ENCODE measurements at regions not wholly inside any gene's neighbourhood (a gene's known extent, or its start where the extent isn't known, plus 50 kb on each side); places are given as distances from the start of the nearest gene placed in this dataset.

DNA sequence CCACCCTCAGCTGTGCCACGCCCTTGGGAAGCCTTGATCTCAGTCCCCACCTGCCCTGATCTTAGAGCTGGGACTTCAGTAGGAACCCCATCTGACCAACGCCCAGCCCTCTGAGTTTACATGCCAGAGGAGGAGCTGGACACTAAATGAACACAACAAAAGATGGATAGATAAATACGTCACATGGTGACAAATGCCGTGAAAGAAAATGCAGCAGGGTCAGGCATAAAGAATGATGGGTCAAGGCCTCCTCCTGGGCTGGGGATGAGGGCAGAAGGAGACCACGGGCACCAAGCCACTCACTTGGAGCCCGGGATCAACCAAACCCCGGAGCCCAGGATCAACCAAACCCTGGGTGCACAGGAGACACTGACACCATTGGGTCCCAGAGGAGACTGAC, 354.9 kb downstream of the C16orf95 start:
- Histone ChIP-seq H2AK5ac (ENCODE audit: low read length, severe bottlenecking) (no peak overlapping the region), H3K79me1 (replicated peaks; ENCODE audit: low read length, poor library complexity, severe bottlenecking) (no peaks in the 10 kb centered on the region), H3K18ac (ENCODE audit: low read depth in 1 of 2, low read length in 2 of 2) (no peak overlapping the region), H2BK5ac (ENCODE audit: low read depth, low read length, poor library complexity, severe bottlenecking) (no peak overlapping the region), H3K36me3 (ENCODE audit: control insufficient read depth in 1 of 2, insufficient read depth in 2 of 2, low read depth in 1 of 2, low read length in 2 of 2) (no peaks in the 10 kb centered on the region), H3K27me3 (ENCODE audit: control insufficient read depth in 1 of 2, insufficient read depth in 1 of 2, low read length in 2 of 2) (peaks cover 6 to 96% of the 10 kb centered on the region in 2 experiments), H2BK12ac (ENCODE audit: low read length in 2 of 2) (no peak overlapping the region), H4K8ac (ENCODE audit: low read length) (no peak overlapping the region), H3K4me2 (ENCODE audit: low read length, poor library complexity, severe bottlenecking) (no peak overlapping the region), H3K4me3 (ENCODE audit: insufficient read depth in 1 of 2, low read depth in 1 of 2, low read length in 2 of 2) (no peak overlapping the region), H3K4me1 (ENCODE audit: control insufficient read depth, insufficient read depth, low read depth, low read length) (peaks cover 13% of the 10 kb centered on the region), H4K91ac (ENCODE audit: low read length) (no peak overlapping the region), H2BK120ac (ENCODE audit: low read depth, low read length) (no peak overlapping the region), H2BK15ac (ENCODE audit: low read depth, poor library complexity, severe bottlenecking) (no peak overlapping the region), H3K27ac (ENCODE audit: low read length, poor library complexity, severe bottlenecking) (no peak overlapping the region), H3K14ac (ENCODE audit: low read length in 2 of 2) (no peak overlapping the region), H3K9ac (ENCODE audit: low read length) (no peak overlapping the region), H2AFZ (ENCODE audit: low read depth, low read length) (no peak overlapping the region), H3K23ac (ENCODE audit: low read length in 2 of 2) (no peak overlapping the region), H3K9me3 (ENCODE audit: control insufficient read depth, low read length) (no peaks in the 10 kb centered on the region), H3K4ac (ENCODE audit: low read depth in 1 of 2, low read length in 2 of 2) (no peak overlapping the region)
- 91% methylated on average over 7 of the region's 7 CpGs for WGBS
- DNase-seq, result no peak

DNA sequence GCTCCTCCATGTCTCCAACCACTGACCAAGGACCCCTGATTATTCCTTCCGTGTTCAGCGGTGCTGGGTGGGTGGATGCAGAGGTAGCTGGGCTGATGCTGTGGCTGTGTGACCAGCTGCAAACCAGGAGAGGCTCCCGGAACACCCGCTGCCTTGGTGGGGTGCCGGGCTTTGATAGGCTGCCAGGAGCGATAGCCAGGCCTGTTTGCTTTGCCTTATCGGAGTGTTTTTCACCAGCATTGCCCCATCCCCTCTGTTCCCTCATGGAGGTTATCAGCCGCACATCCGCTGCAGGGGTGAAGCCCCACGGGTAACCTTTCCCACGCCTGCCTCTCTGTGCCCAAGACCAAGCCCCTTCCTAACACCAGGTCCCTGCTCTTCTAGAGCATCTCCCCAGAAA, 354.3 kb downstream of the C16orf95 start:
- 96% methylated on average over 11 of the region's 11 CpGs for WGBS
- H3K4me2 ChIP-seq (ENCODE audit: low read length, poor library complexity, severe bottlenecking), result no peak overlapping the region
- no peak overlapping the region for H3K27ac ChIP-seq (ENCODE audit: low read length, poor library complexity, severe bottlenecking)
- H3K9me3 ChIP-seq (ENCODE audit: control insufficient read depth, low read length), result no peaks in the 10 kb centered on the region
- no peak overlapping the region for H3K14ac ChIP-seq (ENCODE audit: low read length in 2 of 2)
- H2BK5ac ChIP-seq (ENCODE audit: low read depth, low read length, poor library complexity, severe bottlenecking), result no peak overlapping the region
- H2BK12ac ChIP-seq (ENCODE audit: low read length in 2 of 2), result no peak overlapping the region
- no peaks in the 10 kb centered on the region for H3K36me3 ChIP-seq (ENCODE audit: control insufficient read depth in 1 of 2, insufficient read depth in 2 of 2, low read depth in 1 of 2, low read length in 2 of 2)
- peaks cover 6 to 95% of the 10 kb centered on the region in 2 experiments for H3K27me3 ChIP-seq (ENCODE audit: control insufficient read depth in 1 of 2, insufficient read depth in 1 of 2, low read length in 2 of 2)
- H2AFZ ChIP-seq (ENCODE audit: low read depth, low read length), result no peak overlapping the region
- DNase-seq, result no peak
- H2AK5ac ChIP-seq (ENCODE audit: low read length, severe bottlenecking), result no peak overlapping the region
- H3K79me1 ChIP-seq (replicated peaks; ENCODE audit: low read length, poor library complexity, severe bottlenecking), result no peaks in the 10 kb centered on the region
- H4K8ac ChIP-seq (ENCODE audit: low read length), result no peak overlapping the region
- peaks cover 13% of the 10 kb centered on the region for H3K4me1 ChIP-seq (ENCODE audit: control insufficient read depth, insufficient read depth, low read depth, low read length)
- no peak overlapping the region for H3K4me3 ChIP-seq (ENCODE audit: insufficient read depth in 1 of 2, low read depth in 1 of 2, low read length in 2 of 2)
- no peak overlapping the region for H3K9ac ChIP-seq (ENCODE audit: low read length)
- H3K18ac ChIP-seq (ENCODE audit: low read depth in 1 of 2, low read length in 2 of 2), result no peak overlapping the region
- no peak overlapping the region for H2BK120ac ChIP-seq (ENCODE audit: low read depth, low read length)
- H3K23ac ChIP-seq (ENCODE audit: low read length in 2 of 2), result no peak overlapping the region
- H3K4ac ChIP-seq (ENCODE audit: low read depth in 1 of 2, low read length in 2 of 2), result no peak overlapping the region
- H4K91ac ChIP-seq (ENCODE audit: low read length), result peak overlapping the region; percentile 43
- H2BK15ac ChIP-seq (ENCODE audit: low read depth, poor library complexity, severe bottlenecking), result no peak overlapping the region

- WGBS, result 85% methylated on average over 25 of the region's 25 CpGs
- no peak overlapping the region for H3K4me3 ChIP-seq (ENCODE audit: insufficient read depth in 1 of 2, low read depth in 1 of 2, low read length in 2 of 2)
- no peak overlapping the region for H2BK5ac ChIP-seq (ENCODE audit: low read depth, low read length, poor library complexity, severe bottlenecking)
- H2BK12ac ChIP-seq (ENCODE audit: low read length in 2 of 2), result no peak overlapping the region
- H2BK120ac ChIP-seq (ENCODE audit: low read depth, low read length), result no peak overlapping the region
- no peaks in the 10 kb centered on the region for H3K9me3 ChIP-seq (ENCODE audit: control insufficient read depth, low read length)
- no peak overlapping the region for H3K14ac ChIP-seq (ENCODE audit: low read length in 2 of 2)
- no peak overlapping the region for H3K27ac ChIP-seq (ENCODE audit: low read length, poor library complexity, severe bottlenecking)
- H3K4ac ChIP-seq (ENCODE audit: low read depth in 1 of 2, low read length in 2 of 2), result no peak overlapping the region
- H3K4me1 ChIP-seq (ENCODE audit: control insufficient read depth, insufficient read depth, low read depth, low read length), result peaks cover 8% of the 10 kb centered on the region
- H3K79me1 ChIP-seq (replicated peaks; ENCODE audit: low read length, poor library complexity, severe bottlenecking), result no peaks in the 10 kb centered on the region
- H2AFZ ChIP-seq (ENCODE audit: low read depth, low read length), result no peak overlapping the region
- no peak overlapping the region for H3K4me2 ChIP-seq (ENCODE audit: low read length, poor library complexity, severe bottlenecking)
- H4K91ac ChIP-seq (ENCODE audit: low read length), result no peak overlapping the region
- no peak overlapping the region for H4K8ac ChIP-seq (ENCODE audit: low read length)
- H3K18ac ChIP-seq (ENCODE audit: low read depth in 1 of 2, low read length in 2 of 2), result no peak overlapping the region
- H3K9ac ChIP-seq (ENCODE audit: low read length), result no peak overlapping the region
- H2BK15ac ChIP-seq (ENCODE audit: low read depth, poor library complexity, severe bottlenecking), result no peak overlapping the region
- H2AK5ac ChIP-seq (ENCODE audit: low read length, severe bottlenecking), result no peak overlapping the region
- no peaks in the 10 kb centered on the region for H3K36me3 ChIP-seq (ENCODE audit: control insufficient read depth in 1 of 2, insufficient read depth in 2 of 2, low read depth in 1 of 2, low read length in 2 of 2)
- H3K27me3 ChIP-seq (ENCODE audit: control insufficient read depth in 1 of 2, insufficient read depth in 1 of 2, low read length in 2 of 2), result peaks cover 6 to 93% of the 10 kb centered on the region in 2 experiments
- H3K23ac ChIP-seq (ENCODE audit: low read length in 2 of 2), result no peak overlapping the region
- DNase-seq, result no peak
These were observed 353.3 kb downstream of the C16orf95 start for GRCh38 chr16:86963600-86964575.

DNA sequence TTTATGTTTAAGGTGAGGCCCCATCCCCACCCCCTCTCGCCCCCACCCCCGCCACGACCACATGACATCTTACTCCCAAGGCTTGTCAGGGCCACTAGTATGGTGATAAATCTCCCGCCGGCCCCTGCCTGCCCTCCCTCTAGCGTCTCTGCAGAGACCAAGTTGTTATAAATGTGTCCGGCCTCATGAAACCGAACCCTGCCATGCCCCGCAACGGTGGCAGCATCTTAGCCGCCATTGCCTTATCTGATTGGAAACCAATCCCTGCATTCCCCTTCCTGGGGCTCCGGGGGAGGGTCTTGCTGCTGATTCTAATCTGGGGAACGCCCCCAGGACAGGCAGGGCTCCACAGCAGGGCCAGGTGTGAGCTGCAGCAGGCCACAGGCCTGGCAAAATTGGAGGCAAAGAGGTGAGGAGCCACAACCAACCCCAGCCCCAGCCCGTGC, 352.4 kb downstream of the C16orf95 start:
- H2BK12ac ChIP-seq (ENCODE audit: low read length in 2 of 2), result no peak overlapping the region
- H2BK15ac ChIP-seq (ENCODE audit: low read depth, poor library complexity, severe bottlenecking), result no peak overlapping the region
- peaks cover 7% of the 10 kb centered on the region for H3K4me1 ChIP-seq (ENCODE audit: control insufficient read depth, insufficient read depth, low read depth, low read length)
- no peaks in the 10 kb centered on the region for H3K36me3 ChIP-seq (ENCODE audit: control insufficient read depth in 1 of 2, insufficient read depth in 2 of 2, low read depth in 1 of 2, low read length in 2 of 2)
- WGBS, result 73% methylated on average over 13 of the region's 14 CpGs
- DNase-seq, result no peak
- no peak overlapping the region for H3K14ac ChIP-seq (ENCODE audit: low read length in 2 of 2)
- H3K79me1 ChIP-seq (replicated peaks; ENCODE audit: low read length, poor library complexity, severe bottlenecking), result no peaks in the 10 kb centered on the region
- no peak overlapping the region for H3K18ac ChIP-seq (ENCODE audit: low read depth in 1 of 2, low read length in 2 of 2)
- H4K91ac ChIP-seq (ENCODE audit: low read length), result peak overlapping the region; percentile 31
- no peak overlapping the region for H3K9ac ChIP-seq (ENCODE audit: low read length)
- H3K23ac ChIP-seq (ENCODE audit: low read length in 2 of 2), result no peak overlapping the region
- H2AFZ ChIP-seq (ENCODE audit: low read depth, low read length), result no peak overlapping the region
- H2BK120ac ChIP-seq (ENCODE audit: low read depth, low read length), result no peak overlapping the region
- H3K27me3 ChIP-seq (ENCODE audit: control insufficient read depth in 1 of 2, insufficient read depth in 1 of 2, low read length in 2 of 2), result peaks cover 5 to 93% of the 10 kb centered on the region in 2 experiments
- no peak overlapping the region for H3K4ac ChIP-seq (ENCODE audit: low read depth in 1 of 2, low read length in 2 of 2)
- H2BK5ac ChIP-seq (ENCODE audit: low read depth, low read length, poor library complexity, severe bottlenecking), result no peak overlapping the region
- H3K4me2 ChIP-seq (ENCODE audit: low read length, poor library complexity, severe bottlenecking), result no peak overlapping the region
- H3K27ac ChIP-seq (ENCODE audit: low read length, poor library complexity, severe bottlenecking), result no peak overlapping the region
- no peaks in the 10 kb centered on the region for H3K9me3 ChIP-seq (ENCODE audit: control insufficient read depth, low read length)
- no peak overlapping the region for H4K8ac ChIP-seq (ENCODE audit: low read length)
- H2AK5ac ChIP-seq (ENCODE audit: low read length, severe bottlenecking), result no peak overlapping the region
- H3K4me3 ChIP-seq (ENCODE audit: insufficient read depth in 1 of 2, low read depth in 1 of 2, low read length in 2 of 2), result no peak overlapping the region

All from mesenchymal stem cell (in vitro differentiated cells and primary cell).